HS-5 (cell line): ENCODE measurements at regions not wholly inside any gene's neighbourhood (a gene's known extent, or its start where the extent isn't known, plus 50 kb on each side); places are given as distances from the start of the nearest gene placed in this dataset.
A peak's percentile ranks its signal among the peaks of the same experiment; 100 is the strongest.

Experiments used
- DNase-seq: peaks from one replicate; pipeline ENCODE4 v3.0.0-alpha.2; 2012; ENCODE audit warnings: low read depth

GRCh38 chr18:25724997-25725396, 365.4 kb downstream of the SS18 start:
- no peak for DNase-seq

GRCh38 chr18:25724121-25724520, 366.3 kb downstream of the SS18 start:
- no peak for DNase-seq

- DNase-seq: no peak
Measured at GRCh38 chr18:25713103-25713502, 361.1 kb upstream of the ZNF521 start.

- no peak for DNase-seq
Measured at GRCh38 chr18:25710981-25711380, 359.0 kb upstream of the ZNF521 start.

GRCh38 chr18:25705650-25706049, 353.7 kb upstream of the ZNF521 start:
- no peak for DNase-seq

GRCh38 chr18:25704494-25704893, 352.5 kb upstream of the ZNF521 start:
- DNase-seq: no peak

- DNase-seq: no peak
Measured at GRCh38 chr18:25704071-25704470, 352.1 kb upstream of the ZNF521 start.

GRCh38 chr18:25701821-25702220, 349.9 kb upstream of the ZNF521 start:
- DNase-seq: no peak

GRCh38 chr18:25686960-25687500, 335.1 kb upstream of the ZNF521 start:
- no peak for DNase-seq

- no peak for DNase-seq
Measured at GRCh38 chr18:25685088-25685487, 333.1 kb upstream of the ZNF521 start.

GRCh38 chr18:25679491-25679890, 327.5 kb upstream of the ZNF521 start:
- DNase-seq: no peak

- no peak for DNase-seq
Measured at GRCh38 chr18:25678221-25678620, 326.3 kb upstream of the ZNF521 start.

- DNase-seq: no peak
Measured at GRCh38 chr18:25675123-25675850, 323.3 kb upstream of the ZNF521 start.

- DNase-seq: no peak
Measured at GRCh38 chr18:25674183-25674582, 322.2 kb upstream of the ZNF521 start.

- DNase-seq: no peak
Measured at GRCh38 chr18:25672490-25672889, 320.5 kb upstream of the ZNF521 start.

GRCh38 chr18:25669741-25670140, 317.8 kb upstream of the ZNF521 start:
- DNase-seq: no peak

- DNase-seq: no peak
Measured at GRCh38 chr18:25662272-25662671, 310.3 kb upstream of the ZNF521 start.

- no peak for DNase-seq
Measured at GRCh38 chr18:25661831-25662230, 309.9 kb upstream of the ZNF521 start.

GRCh38 chr18:25659541-25659940, 307.6 kb upstream of the ZNF521 start:
- DNase-seq: no peak

- DNase-seq: no peak
Measured at GRCh38 chr18:25658476-25658875, 306.5 kb upstream of the ZNF521 start.

- DNase-seq: no peak
Measured at GRCh38 chr18:25651553-25651952, 299.6 kb upstream of the ZNF521 start.

GRCh38 chr18:25650201-25650941, 298.4 kb upstream of the ZNF521 start:
- DNase-seq: peak; percentile 97

- DNase-seq: no peak
Measured at GRCh38 chr18:25648716-25649260, 296.8 kb upstream of the ZNF521 start.
